ENCODE measurements at regions not wholly inside any gene's neighbourhood (a gene's known extent, or its start where the extent isn't known, plus 50 kb on each side); places are given as distances from the start of the nearest gene placed in this dataset.
"Not testable (repeated sequence)": the region's sequence is repeated elsewhere in the genome, so short reads cannot be mapped to it uniquely, and the experiment has no call there.

DNA sequence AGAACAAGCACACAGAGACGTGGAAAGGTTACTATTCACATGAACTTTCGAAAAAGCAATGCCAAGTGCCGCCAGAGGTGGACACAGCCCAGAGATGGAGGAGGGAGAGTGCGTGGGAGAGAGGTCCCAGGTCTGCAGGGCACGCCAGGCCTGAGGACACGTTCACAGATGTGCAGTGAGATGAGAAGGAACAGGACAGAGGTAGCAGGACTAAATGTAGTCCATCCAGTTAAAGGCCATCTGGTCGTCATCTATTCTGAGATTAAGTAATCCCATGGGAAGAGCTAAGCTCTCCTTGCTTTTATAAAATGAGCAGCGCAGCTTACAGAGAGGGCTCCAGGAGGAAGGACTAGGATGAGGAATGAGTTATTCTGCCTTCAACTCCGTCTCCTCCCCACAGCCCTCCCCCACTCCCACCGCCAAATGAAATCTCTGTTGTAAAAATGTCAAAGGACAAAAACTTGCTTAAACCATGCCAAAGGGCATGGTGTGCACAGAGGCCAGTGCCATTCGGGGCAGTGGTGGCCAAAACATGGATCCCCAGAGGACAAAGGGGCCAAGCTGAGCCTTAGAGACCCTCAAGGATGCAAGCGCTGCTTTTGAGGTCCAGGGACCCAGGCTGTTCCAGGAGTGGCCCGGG, 85.4 kb upstream of the SLC25A33 start:
- POLR2A ChIA-PET = no interaction called here
- CTCF ChIA-PET = interaction anchor here (2.7 to 3.3 kb wide), 2 partner anchors 164 to 186 kb away, joined by 15 to 24 read pairs; no protein-coding TSS in a partner anchor

DNA sequence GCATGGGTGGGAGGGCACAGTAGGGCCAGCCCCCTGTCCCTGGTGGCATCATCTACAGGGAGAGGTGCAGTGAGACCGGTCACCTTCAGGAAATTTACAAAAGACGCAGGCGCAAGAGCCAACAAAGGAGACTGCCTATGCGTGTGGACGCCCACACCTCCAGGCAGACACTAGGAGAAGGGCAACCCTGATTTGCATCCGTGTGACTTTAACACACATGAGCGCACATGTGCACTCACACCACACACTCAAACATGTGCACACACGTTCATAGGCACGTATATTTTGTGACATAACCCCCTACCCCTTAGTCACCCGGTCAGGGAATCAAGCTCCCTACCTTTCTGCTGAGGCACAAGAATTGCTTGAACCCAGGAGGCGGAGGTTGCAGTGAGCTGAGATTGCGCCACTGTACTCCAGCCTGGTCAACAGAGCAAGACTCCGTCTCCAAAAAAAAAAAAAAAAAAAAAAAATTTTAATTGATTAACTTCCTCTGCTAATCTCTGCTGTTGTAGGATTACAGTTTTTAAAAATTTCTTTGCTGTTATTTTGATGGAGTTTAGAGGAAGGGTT, 84.7 kb upstream of the SLC25A33 start:
- ChIA-PET CTCF (interaction anchor here (0.7 to 3.3 kb wide), 8 partner anchors 16 to 187 kb away, joined by 3 to 24 read pairs (median 6); no protein-coding TSS in a partner anchor), POLR2A (no interaction called here)

DNA sequence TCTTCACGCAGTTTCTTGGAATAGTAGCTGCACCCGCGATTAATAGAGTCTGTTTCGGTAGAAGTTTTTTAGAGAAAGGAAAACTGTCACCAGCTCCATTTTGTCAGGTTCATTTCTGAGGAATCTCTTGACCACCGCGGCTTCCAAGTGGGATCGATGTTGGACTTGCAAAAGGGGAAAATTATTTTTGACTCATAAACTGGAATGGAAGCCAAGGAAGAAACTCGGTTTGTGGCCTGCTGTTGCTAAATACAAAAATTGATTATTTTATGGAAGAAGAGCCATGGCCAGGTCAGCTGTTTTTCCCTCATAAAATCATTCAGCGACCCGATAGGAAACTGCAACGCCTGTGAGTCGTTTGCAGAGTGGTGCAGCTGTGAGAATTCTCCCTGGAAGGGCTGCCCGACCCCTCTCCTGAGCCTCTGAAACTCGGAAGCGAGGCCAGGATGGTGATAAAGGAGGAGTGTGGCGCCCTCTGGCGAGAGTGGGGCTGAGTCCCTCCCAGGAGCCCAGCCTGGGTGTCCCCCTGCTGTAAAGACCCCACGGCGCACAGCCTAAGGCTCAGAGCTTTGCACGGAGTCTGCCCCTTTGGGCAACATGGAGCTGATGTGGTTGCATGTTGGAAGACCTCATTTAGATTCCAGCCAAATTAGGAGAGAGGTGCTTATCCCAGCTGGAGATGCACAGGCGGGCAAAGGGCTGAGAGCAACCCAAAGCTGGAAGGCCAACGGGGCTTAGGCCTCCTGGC, 83.6 kb upstream of the SLC25A33 start:
- ChIA-PET POLR2A (no interaction called here), CTCF (interaction anchor here (0.6 to 3.3 kb wide), 17 partner anchors 15 to 345 kb away, joined by 3 to 24 read pairs (median 4); no protein-coding TSS in a partner anchor)

DNA sequence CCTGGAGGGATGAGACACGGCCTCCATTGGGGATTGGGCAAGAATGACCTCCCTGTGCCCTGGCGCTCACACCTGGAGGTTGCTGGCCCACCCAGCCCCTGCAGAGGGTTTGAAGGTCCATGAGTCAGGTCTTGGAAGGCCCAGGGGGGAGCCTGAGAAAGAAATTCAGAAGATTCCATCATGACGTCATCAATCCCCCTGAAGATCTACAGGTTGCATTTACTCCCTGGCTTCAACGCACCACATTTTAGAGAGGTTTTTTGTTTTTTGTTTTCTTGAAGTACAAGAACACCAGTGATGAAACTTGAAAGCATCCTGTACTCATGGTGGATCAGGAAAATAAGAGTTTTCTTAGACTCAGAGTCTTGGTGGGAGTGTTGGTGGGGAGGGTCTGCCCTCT, 82.4 kb upstream of the SLC25A33 start:
- ChIA-PET POLR2A (no interaction called here), CTCF (interaction anchor here (1.1 to 3.3 kb wide), 4 partner anchors 16 to 189 kb away, joined by 3 to 24 read pairs (median 10); no protein-coding TSS in a partner anchor)

DNA sequence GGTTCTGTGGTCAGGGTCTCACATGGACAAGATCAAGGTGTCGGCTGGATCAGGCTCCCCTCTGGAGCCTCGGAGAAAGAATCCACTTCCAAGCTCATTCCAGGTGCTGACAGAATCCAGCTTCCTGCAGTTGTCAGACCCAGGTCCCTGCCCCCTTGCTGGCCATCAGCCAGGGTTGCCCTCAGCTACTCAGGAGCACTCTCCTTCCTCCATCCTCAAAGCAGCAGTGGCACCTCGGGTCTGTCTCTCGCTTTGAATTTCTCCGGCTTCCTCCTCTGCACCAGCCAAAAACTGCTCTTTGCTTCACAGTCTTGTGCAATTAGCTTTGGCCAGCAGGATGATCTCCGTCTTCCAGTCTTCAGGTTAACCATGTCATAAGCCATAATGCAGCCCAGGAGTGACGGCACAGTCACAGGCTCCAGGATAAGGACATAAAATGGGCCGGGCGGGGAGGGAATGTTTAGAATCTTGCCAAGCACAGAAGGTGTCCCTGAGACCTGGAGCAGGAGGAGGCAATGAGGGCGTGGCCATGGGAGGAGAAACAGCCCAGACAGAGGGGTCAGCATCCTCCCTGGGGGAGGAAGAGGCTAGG, 79.4 kb upstream of the SLC25A33 start:
- CTCF ChIA-PET = interaction anchor here (0.9 kb wide), 1 partner anchor 193 kb away, joined by 4 read pairs; no protein-coding TSS in a partner anchor
- POLR2A ChIA-PET = no interaction called here

DNA sequence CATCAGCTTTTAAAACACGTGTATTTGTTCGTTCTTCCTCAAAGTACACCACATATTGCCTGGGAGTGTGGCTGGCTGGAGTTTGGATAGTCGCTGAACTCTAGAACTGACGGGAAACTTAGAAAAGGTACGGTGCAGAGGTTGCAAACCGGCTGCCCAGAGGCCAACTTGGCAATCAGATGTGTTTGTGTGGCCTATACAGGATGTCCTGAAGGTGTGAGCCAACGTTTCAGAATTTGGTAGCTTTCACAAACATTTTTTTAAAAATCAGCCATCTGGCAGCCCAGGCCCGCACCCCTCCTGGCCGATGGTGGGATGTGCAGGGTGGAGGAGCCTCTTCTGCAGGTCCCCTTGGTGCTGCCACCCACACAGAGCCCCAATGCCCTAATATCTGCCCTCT, 73.6 kb upstream of the SLC25A33 start:
- ChIA-PET POLR2A (no interaction called here), CTCF (interaction anchor here (1.5 kb wide), 1 partner anchor 52 kb away, joined by 3 read pairs; no protein-coding TSS in a partner anchor)

DNA sequence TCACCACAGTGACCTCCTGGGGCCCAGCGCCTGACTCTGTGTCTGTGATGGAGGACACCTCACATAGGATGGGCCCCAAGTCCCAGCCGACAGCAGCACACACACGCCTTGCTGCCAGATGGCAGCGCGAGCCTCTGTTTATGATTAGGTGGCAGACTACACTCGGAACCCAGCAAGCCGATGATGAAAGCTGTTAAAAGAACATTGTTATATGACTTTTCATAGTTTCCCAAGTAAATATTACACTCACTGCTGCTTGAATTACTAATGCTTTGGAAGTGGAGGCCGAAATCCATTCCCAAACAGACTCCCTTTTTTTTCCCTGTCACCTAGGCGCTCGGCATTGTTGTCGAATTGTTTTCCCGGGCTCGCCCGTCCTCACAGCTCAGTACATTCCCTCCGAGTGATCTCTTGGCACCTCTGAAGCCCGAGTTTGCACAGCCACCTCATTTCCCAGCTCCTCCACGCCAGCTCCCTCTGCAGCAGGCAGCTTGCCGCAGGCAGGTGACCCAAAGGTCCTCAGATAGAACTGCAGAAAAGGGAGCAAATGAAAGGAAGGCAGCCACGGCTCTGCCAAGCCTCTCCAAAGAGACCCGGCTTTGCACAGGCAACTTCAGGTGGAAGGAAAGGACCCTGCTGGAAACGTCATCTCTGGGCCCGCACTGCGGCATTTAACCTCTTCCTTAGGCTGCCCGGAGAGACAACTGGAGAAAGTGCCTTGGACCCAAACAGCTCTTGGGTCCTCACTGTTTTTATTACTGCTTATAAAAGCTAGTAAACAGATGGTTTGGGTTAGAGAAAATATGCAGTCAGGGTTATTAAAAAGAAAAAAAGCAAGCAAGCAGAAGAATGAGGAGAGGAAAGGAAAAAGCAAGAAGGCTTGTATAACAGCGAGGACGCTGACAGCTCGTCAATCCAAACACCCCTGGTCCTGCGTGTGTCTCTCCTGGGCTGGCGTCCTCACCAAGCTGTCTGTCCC, 72.2 kb upstream of the SLC25A33 start:
- ChIA-PET CTCF (interaction anchor here (0.8 to 1.5 kb wide), 2 partner anchors 53 to 200 kb away, joined by 3 to 4 read pairs; no protein-coding TSS in a partner anchor), POLR2A (no interaction called here)

DNA sequence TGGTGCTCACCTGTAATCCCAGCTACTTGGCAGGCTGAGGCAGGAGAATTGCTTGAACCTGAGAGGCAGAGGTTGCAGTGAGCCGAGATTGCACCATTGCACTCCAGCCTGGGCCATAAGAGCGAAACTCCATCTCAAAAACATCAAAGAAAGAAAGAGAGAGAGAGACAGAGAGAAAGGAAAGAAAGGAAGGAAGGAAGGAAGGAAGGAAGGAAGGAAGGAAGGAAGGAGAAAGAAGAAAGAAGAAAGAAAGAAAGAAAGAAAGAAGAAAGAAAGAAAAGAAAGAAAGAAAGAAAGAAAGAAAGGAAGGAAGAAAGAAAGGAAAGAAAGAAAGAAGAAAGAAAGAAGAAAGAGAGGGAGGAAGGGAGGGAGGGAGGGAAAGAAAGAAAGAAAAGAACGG, 69.4 kb upstream of the SLC25A33 start:
- POLR2A ChIA-PET = not testable (repeated sequence)
- CTCF ChIA-PET = interaction anchor here (0.7 kb wide), 1 partner anchor 185 kb away, joined by 3 read pairs; no protein-coding TSS in a partner anchor

DNA sequence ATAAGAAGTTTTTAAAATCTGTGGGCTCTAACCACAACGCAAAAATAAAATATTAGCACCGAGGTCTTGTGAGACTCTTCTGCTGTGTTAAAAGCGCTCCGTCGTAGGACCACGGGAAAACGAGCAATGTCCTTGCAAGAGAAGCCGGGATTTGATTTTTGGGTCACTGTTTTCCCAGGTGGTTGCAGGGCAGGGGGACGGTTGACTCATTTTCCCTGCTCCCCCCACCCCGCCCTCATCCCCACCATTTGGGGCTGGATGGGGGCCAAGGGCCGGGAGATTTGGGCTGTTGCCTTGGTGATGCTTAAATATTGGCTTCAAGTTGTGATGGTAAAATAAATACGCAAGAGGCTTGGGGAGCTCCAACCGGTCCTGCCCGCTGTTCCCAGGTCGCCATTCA, 67.6 kb upstream of the SLC25A33 start:
- ChIA-PET CTCF (no interaction called here), POLR2A (no interaction called here)

DNA sequence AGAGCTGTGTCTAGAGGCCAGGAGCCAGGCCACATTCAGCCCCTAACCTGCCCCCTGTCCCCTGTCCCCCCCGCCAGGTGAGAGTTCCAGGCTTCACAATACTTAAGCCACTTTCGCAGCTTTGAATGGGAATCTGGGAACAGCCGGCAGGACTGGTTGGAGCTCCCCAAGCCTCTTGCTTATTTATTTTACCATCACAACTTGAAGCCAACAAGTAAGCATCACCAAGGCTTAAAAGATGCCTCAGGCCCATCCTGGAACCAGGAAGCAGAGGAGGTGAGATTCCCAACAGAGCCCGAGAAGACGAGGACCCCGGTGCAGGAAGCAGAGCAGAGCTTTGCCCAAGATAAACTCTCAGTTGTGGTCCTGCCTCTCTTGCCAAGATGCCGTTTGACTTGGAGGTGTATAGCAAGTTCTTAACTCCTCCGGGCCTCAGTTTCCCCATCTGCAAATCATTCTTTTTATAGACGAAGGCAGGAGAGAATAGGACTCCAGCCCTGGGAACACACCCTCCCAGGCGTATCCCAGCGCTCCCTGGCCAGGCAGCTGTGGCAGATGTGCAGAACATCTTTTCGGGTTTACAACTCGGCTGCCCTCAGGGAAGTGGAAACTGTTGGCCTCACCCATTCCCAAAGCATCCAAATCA, 66.8 kb upstream of the SLC25A33 start:
- CTCF ChIA-PET = no interaction called here
- POLR2A ChIA-PET = no interaction called here

DNA sequence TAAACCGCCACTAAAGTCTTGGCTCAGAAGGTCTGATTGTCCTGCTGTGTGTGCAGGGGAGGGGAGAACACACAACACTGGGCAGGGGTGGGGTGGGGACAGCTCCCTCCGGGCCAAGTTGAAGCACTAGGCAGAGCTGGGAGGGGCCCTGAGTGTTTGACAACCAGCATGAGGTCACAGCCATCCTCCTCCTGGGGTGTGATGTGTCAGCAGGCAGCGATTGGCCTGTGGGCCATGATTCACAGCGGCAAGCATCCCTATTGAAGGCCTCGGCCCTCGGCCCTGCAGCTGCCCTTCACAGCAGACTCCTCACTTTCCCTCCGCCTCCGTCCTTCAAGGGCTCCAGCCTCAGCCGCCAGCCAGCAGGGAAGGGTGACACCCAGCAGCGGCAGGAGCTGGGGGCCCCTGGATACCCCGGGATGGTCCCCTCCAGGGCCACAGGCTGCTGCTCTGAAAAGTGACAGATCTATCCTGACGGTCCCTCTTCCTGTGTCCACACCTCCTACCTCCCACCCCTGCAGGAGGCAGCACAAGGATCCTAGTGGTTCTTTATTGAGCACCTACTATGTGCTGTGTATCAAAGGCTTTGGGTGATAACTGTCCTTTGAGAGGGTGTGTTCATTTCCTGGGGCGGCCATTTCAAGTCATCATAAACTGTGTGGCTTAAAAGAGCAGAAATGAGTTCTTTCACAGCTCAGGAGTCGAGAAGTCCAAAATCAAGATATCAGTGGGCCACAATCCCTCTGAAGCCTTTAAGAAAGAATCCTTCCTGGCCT, 66.0 kb upstream of the SLC25A33 start:
- POLR2A ChIA-PET = no interaction called here
- CTCF ChIA-PET = interaction anchor here (0.6 kb wide), 1 partner anchor 11 kb away, joined by 3 read pairs; no protein-coding TSS in a partner anchor

DNA sequence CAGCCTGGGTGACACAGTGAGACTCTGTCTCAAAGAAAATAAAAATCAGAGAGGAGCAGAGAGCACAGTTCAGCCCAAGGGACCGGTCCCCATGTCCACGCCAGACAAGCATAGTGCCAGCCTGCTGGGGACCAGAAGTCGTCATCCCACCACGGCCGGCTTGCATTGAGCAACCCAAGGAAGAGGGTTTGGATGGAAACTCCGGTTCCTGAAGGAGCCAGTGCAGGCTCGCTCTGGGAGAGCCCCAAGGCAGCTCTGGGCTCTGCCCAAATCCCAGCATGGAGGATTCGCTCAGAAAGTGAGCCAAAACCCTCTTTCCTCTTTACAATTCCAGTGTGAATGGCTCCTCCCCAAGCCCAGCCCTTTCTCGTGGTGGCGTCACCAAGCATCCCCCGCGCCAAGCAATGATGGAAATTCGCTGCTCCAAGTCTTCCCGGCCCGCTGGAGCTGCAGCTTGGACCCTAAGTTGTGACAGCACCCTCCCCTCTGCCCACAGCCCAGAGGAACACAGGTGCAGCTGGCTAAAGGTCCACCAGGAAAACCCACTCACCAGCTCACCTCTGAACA, 64.1 kb upstream of the SLC25A33 start:
- CTCF ChIA-PET = no interaction called here

DNA sequence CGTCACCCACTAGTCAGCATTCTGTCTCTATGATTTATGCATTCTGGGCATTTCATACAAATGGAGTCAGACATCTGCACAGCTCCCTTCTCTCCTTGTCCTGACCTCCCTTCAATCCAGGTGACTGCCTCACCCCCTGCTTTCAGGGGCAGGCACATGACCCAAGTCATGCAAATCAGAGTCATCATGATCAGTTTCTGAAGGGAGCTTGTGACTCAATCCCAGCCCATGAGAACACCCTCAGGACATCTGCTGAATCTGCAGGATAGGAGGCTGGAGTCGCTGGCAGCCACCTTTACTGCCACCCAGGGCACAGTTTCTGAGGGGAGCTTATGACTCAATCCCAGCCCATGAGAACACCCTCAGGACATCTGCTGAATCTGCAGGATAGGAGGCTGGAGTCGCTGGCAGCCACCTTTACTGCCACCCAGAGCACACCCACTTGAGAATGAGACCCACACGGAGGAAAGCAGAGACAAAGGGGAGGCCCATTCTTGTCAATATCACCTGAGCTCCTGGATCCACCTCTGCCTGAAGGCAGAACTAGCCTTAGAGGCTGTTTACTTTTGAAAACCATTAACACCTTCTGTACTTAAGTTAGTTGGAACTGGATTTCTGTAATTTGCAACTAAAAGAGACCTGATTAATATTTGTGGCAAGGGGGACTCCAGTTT, 62.3 kb upstream of the SLC25A33 start:
- CTCF ChIA-PET = interaction anchor here (1.1 kb wide), 1 partner anchor 14 kb away, joined by 4 read pairs; no protein-coding TSS in a partner anchor
- POLR2A ChIA-PET = no interaction called here

More for the DNA sequence above, 64.1 kb upstream of the SLC25A33 start:
- POLR2A ChIA-PET = no interaction called here

DNA sequence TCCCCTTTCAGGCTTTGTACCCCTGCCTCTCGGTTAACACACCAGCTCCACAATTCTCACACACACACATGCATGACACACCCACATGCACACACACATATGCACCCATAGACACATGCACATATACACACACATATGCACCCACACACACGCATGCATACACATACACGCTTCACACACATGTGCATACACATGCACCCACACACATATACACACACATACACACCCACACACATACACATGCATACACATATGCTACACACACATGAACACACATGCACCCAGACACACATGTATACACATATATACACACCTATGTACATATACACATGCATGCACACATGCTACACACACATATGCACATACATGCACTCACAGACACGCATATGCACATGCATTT, 61.7 kb upstream of the SLC25A33 start:
- ChIA-PET CTCF (interaction anchor here (1.1 kb wide), 1 partner anchor 14 kb away, joined by 4 read pairs; no protein-coding TSS in a partner anchor), POLR2A (no interaction called here)

DNA sequence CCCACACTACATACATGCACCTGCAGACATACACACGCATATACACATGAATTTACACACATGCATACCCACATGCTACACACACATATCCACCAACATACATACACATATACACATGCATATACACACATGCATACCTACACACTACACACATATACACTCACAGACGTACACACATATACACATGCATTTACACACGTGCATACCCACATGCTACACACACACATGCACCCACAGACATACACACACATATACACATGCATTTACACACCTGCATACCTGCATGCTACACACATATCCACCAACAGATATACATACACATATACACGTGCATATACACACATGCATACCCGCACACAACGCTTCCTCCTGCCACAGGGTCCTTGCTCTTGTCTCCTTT, 61.2 kb upstream of the SLC25A33 start:
- ChIA-PET CTCF (no interaction called here), POLR2A (no interaction called here)

DNA sequence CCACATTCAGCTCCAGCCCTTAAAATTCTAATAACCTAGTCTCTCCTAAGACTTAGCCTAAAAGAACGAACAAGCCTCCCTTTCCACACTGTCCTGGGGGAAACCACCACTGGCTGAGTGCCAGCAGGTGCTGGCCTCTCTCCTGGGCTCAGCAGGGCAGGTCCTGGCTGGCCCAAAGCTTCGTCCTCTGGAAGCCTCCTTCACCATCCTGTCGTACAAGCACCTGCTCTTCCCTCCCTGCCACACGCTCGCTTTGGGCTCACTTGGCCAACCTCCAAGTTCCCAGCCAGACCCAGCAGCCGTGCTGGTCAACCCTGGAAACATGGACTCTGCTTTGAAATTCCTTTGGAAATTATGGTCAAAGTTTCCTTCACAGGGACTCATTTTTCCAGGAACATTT, 58.2 kb upstream of the SLC25A33 start:
- ChIA-PET POLR2A (no interaction called here), CTCF (interaction anchor here (1.0 to 1.2 kb wide), 4 partner anchors 10 to 192 kb away, joined by 3 to 4 read pairs (median 4); no protein-coding TSS in a partner anchor)

DNA sequence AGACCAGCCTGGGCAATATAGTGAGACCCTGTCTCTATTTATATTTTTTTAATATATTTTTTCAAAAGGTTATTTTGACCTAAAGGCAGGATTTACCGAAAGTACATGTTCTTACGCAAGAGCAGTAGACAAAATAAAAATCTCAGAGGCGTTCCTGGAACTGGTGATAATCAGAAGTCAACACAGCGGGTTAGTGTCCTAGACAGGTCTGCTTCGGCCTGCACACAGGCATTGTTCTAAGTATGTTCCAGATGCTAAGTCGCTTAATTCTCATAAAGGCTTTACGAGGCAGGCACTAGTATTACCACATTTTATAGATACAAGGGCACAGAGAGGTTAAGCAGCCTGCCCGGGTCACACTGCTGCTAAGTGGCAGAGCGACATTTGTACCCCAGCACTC, 56.9 kb upstream of the SLC25A33 start:
- ChIA-PET CTCF (interaction anchor here (1.2 kb wide), 1 partner anchor 76 kb away, joined by 3 read pairs; no protein-coding TSS in a partner anchor), POLR2A (no interaction called here)

All from activated CD8-positive, alpha-beta memory T cell treated with anti-CD3 and anti-CD28 coated beads for 36 hours (primary cell).